K562 (cell line): ENCODE measurements at regions not wholly inside any gene's neighbourhood (a gene's known extent, or its start where the extent isn't known, plus 50 kb on each side); places are given as distances from the start of the nearest gene placed in this dataset.

ENCODE experiments used
- ATAC-seq: fragments of 200-7000 bp; cut with Tn5 transposase; 3 replicates; pipeline ENCODE4 v1.9.1; 2020; ENCODE audit warnings: moderate library complexity
- BruUV-seq: library from RNA; stranded (reverse); fragments of 400-500 nt; replicated peaks from 2 replicates; lab custom pipeline; 2021; lab: Mats Ljungman, UMichigan
- CTCF ChIA-PET: fragments of 300-600 bp; formaldehyde crosslinking; extraction: SDS; loops from one replicate; lab custom pipeline; 2021; ENCODE audit warnings: low intra/inter-chr PET ratio; lab: Yijun Ruan, JAX
- POLR2A ChIA-PET: fragments of 300-600, 350-650 bp; sonication (Branson Sonifier 250); formaldehyde crosslinking; extraction: SDS; loops from one replicate; lab custom pipeline; 2021; ENCODE audit warnings: antibody characterized with exemption, inconsistent platforms; lab: Yijun Ruan, JAX
- DNase-seq, 4 experiments: peaks; one replicate each; pipeline versions ENCODE4 v3.0.0 to v3.0.0-alpha.2; 2011 to 2018; ENCODE audit warnings: low spot score in 3 of 4, mixed read lengths in 3 of 4; ENCODE audit errors: extremely low read depth in 1 of 4
- FAIRE-seq: peaks from 2 replicates; lab custom pipeline; 2011; peaks lifted over from hg19 to GRCh38; lab: Jason Lieb, UNC
- H2AFZ ChIP-seq: 2 replicates; pipeline ENCODE4 v1.6.0; 2011; ENCODE audit warnings: low read depth, low read length, control low read depth, inconsistent platforms
- H3K27ac ChIP-seq: fragments of 200-600 bp; 3 replicates; pipeline ENCODE4 v1.8.0; 2011; ENCODE audit warnings: low read depth, mild to moderate bottlenecking, control low read depth, inconsistent platforms, low read length, moderate library complexity, mixed read lengths; ENCODE audit errors: extremely low read depth
- H3K27me3 ChIP-seq, 2 experiments: fragments of 300-600 bp in 1 of 2; 2 replicates in 1 of 2; 3 replicates in 1 of 2; pipeline versions ENCODE4 v1.6.0 to v1.8.0; 2011; ENCODE audit warnings: inconsistent platforms in 2 of 2, low read length in 2 of 2, mild to moderate bottlenecking in 1 of 2, mixed read lengths in 1 of 2, moderate library complexity in 1 of 2; ENCODE audit not compliant: control insufficient read depth in 2 of 2, insufficient read depth in 2 of 2
- H3K36me3 ChIP-seq: fragments of 300-600 bp; 3 replicates; pipeline ENCODE4 v1.8.0; 2011; ENCODE audit warnings: mild to moderate bottlenecking, low read length, inconsistent platforms; ENCODE audit not compliant: control insufficient read depth, insufficient read depth
- H3K4me1 ChIP-seq, 2 experiments: fragments of 200-600 bp in 1 of 2; replicated peaks in 1 of 2; 2 replicates in 1 of 2; 3 replicates in 1 of 2; pipeline versions ENCODE4 v1.5.1 to v1.8.0; 2011; ENCODE audit warnings: inconsistent platforms in 2 of 2, low read length in 2 of 2, mild to moderate bottlenecking in 1 of 2, mixed read lengths in 1 of 2, moderate library complexity in 1 of 2; ENCODE audit not compliant: control insufficient read depth in 2 of 2, insufficient read depth in 2 of 2
- H3K4me2 ChIP-seq: 2 replicates; pipeline ENCODE4 v1.6.1; 2011; ENCODE audit warnings: low read length, control low read depth, inconsistent platforms, mixed read lengths; ENCODE audit not compliant: insufficient read depth
- H3K4me3 ChIP-seq: fragments of 200-600 bp; sonication (generic), shearing (Covaris generic); 2 replicates; pipeline ENCODE4 v1.5.1; 2016; ENCODE audit warnings: control low read depth, inconsistent platforms
- H3K79me2 ChIP-seq: fragments of 200-600 bp; 3 replicates; pipeline ENCODE4 v1.8.0; 2011; ENCODE audit warnings: low read length, inconsistent platforms; ENCODE audit not compliant: control insufficient read depth, insufficient read depth
- H3K9ac ChIP-seq, 2 experiments: 2 replicates each; pipeline versions ENCODE4 v1.6.0 to v1.6.1; 2011; ENCODE audit warnings: low read depth in 2 of 2, low read length in 2 of 2, control low read depth in 1 of 2, inconsistent platforms in 1 of 2, mild to moderate bottlenecking in 1 of 2, mixed read lengths in 1 of 2; ENCODE audit not compliant: insufficient read depth in 1 of 2
- H3K9me1 ChIP-seq: one replicate; pipeline ENCODE4 v1.6.0; 2011; ENCODE audit warnings: inconsistent platforms, mild to moderate bottlenecking, low read length, moderate library complexity; ENCODE audit not compliant: control insufficient read depth, insufficient read depth
- H3K9me3 ChIP-seq: replicated peaks from 2 replicates; pipeline ENCODE4 v1.5.1; 2011; ENCODE audit warnings: low read depth, low read length, inconsistent platforms; ENCODE audit not compliant: control insufficient read depth, insufficient read depth
- H4K20me1 ChIP-seq: replicated peaks from 2 replicates; pipeline ENCODE4 v1.6.1; 2011; ENCODE audit warnings: low read length, inconsistent platforms, mixed read lengths; ENCODE audit not compliant: control insufficient read depth, insufficient read depth
- ARID1B ChIP-seq: fragments of 450-650 bp; IDR thresholded peaks from 2 replicates; pipeline ENCODE4 v1.6.1; 2016; ENCODE audit warnings: antibody characterized with exemption, mild to moderate bottlenecking, inconsistent platforms
- CBX2 ChIP-seq: fragments of 200-600 bp; sonication (generic); IDR thresholded peaks from one replicate; pipeline ENCODE4 v1.6.1; 2012; ENCODE audit warnings: mild to moderate bottlenecking, low read length, inconsistent platforms; ENCODE audit not compliant: insufficient read depth, poor library complexity, severe bottlenecking
- CEBPZ ChIP-seq: fragments of 150-350 bp; IDR thresholded peaks from 2 replicates; pipeline ENCODE4 v1.6.1; 2014; ENCODE audit warnings: low read depth, mild to moderate bottlenecking, low read length, borderline replicate concordance
- GMEB1 ChIP-seq: fragments of 250-450 bp; sonication (Bioruptor Pico); IDR thresholded peaks from 2 replicates; pipeline ENCODE4 v1.4.0; 2020; ENCODE audit warnings: mild to moderate bottlenecking
- NFIC ChIP-seq: fragments of 450-650 bp; IDR thresholded peaks from 2 replicates; pipeline ENCODE4 v1.6.1; 2017; ENCODE audit warnings: mild to moderate bottlenecking, inconsistent platforms
- NR3C1 ChIP-seq: sonication (generic); formaldehyde crosslinking; IDR thresholded peaks from 2 replicates; pipeline ENCODE4 v1.8.1; 2022; ENCODE audit warnings: missing genetic modification reagents
- SAFB2 ChIP-seq: fragments of 200-400 bp; formaldehyde crosslinking; IDR thresholded peaks from 2 replicates; pipeline ENCODE4 v1.6.1; 2018; ENCODE audit warnings: borderline replicate concordance, low read length, low read depth, moderate library complexity; ENCODE audit not compliant: severe bottlenecking
- ZBED1 ChIP-seq: IDR thresholded peaks from 2 replicates; pipeline ENCODE4 v1.6.1; 2014
- WGBS: fragments of 100-300 bp; shearing (Covaris generic); methylation state at CpG from one replicate; pipeline ENCODE4 v1.1.6; 2016; ENCODE audit warnings: low coverage, mixed read lengths; ENCODE audit not compliant: insufficient coverage; ENCODE audit errors: missing lambda C conversion rate; 5-methylcytosine and 5-hydroxymethylcytosine counted together
- in situ Hi-C: fragments of 300-500 bp; cut with MboI; formaldehyde crosslinking; loops from 4 replicates; pipeline ENCODE4 v1.15.0; 2018; ENCODE audit warnings: inconsistent platforms, mixed read lengths
- intact Hi-C: fragments of 100-400 bp; cut with micrococcal nuclease; formaldehyde crosslinking; loops from 2 replicates; pipeline ENCODE4 v1.14.2; 2022

- TF ChIP-seq GMEB1 (CRISPR knock-in tag): no peak
Observed at GRCh38 chr5:52073993-52074689, 690.9 kb downstream of the ISL1 start (continued).

- FAIRE-seq: no peak
- ATAC-seq: no peak
Observed at GRCh38 chr5:52077941-52078815, 694.9 kb downstream of the ISL1 start.

More at GRCh38 chr5:52077941-52078815, 694.9 kb downstream of the ISL1 start:
- ChIA-PET POLR2A (no interaction called here), CTCF (no interaction called here)
- BruUV-seq: no TSS peak
- in situ Hi-C loops: no loop called here
- TF ChIP-seq CBX2: no peak
- no peak for TF ChIP-seq SAFB2
- TF ChIP-seq NFIC: no peak
- TF ChIP-seq CEBPZ: no peak
- TF ChIP-seq ZBED1: no peak
- TF ChIP-seq NR3C1: no peak
- no peak for TF ChIP-seq ARID1B
- no peaks in the 10 kb centered on the region for H3K9me1 ChIP-seq
- H3K9ac ChIP-seq: no peak overlapping the region
- H3K27me3 ChIP-seq: no peaks in the 10 kb centered on the region
- no peak overlapping the region for H2AFZ ChIP-seq
- H3K4me1 ChIP-seq: no peaks in the 10 kb centered on the region
- no peak overlapping the region for H3K4me2 ChIP-seq
- no peak overlapping the region for H3K4me3 ChIP-seq
- H3K79me2 ChIP-seq: no peaks in the 10 kb centered on the region
- no peaks in the 10 kb centered on the region for H3K36me3 ChIP-seq
- DNase-seq: no peak
- H4K20me1 ChIP-seq: no peaks in the 10 kb centered on the region
- no peak overlapping the region for H3K27ac ChIP-seq
- 2% methylated on average over 5 of the region's 5 CpGs for WGBS
- intact Hi-C loops: no loop called here
- H3K9me3 ChIP-seq: no peaks in the 10 kb centered on the region
